Ishikawa (cell line): ENCODE measurements at regions not wholly inside any gene's neighbourhood (a gene's known extent, or its start where the extent isn't known, plus 50 kb on each side); places are given as distances from the start of the nearest gene placed in this dataset.

ENCODE experiments used
- CEBPB ChIP-seq: IDR thresholded peaks from 2 replicates; pipeline ENCODE4 v1.6.1; 2012
- EGR1 ChIP-seq: IDR thresholded peaks from 2 replicates; pipeline ENCODE4 v1.6.1; 2012
- EP300 ChIP-seq: IDR thresholded peaks from 2 replicates; pipeline ENCODE4 v1.6.1; 2012; ENCODE audit warnings: borderline replicate concordance
- FOXM1 ChIP-seq: IDR thresholded peaks from 2 replicates; pipeline ENCODE4 v1.6.1; 2012; ENCODE audit warnings: low read depth, borderline replicate concordance
- MAX ChIP-seq: IDR thresholded peaks from 2 replicates; pipeline ENCODE4 v1.6.1; 2012
- NFIC ChIP-seq: IDR thresholded peaks from 2 replicates; pipeline ENCODE4 v1.6.1; 2012
- RAD21 ChIP-seq: IDR thresholded peaks from 2 replicates; pipeline ENCODE4 v1.6.1; 2012; ENCODE audit warnings: low read depth
- REST ChIP-seq: IDR thresholded peaks from 2 replicates; pipeline ENCODE4 v1.6.1; 2012; ENCODE audit warnings: low read depth, mild to moderate bottlenecking
- TAF1 ChIP-seq: IDR thresholded peaks from 2 replicates; pipeline ENCODE4 v1.6.1; 2012; ENCODE audit warnings: low read depth, mild to moderate bottlenecking
- TCF12 ChIP-seq: IDR thresholded peaks from 2 replicates; pipeline ENCODE4 v1.6.1; 2012; ENCODE audit warnings: low read depth
- TEAD4 ChIP-seq: IDR thresholded peaks from 2 replicates; pipeline ENCODE4 v1.6.1; 2012
- USF1 ChIP-seq: IDR thresholded peaks from 2 replicates; pipeline ENCODE4 v1.6.1; 2012
- YY1 ChIP-seq: IDR thresholded peaks from 2 replicates; pipeline ENCODE4 v1.6.1; 2012; ENCODE audit warnings: low read depth

GRCh38 chr1:60581455-60582220, 500.7 kb upstream of the NFIA start:
- TF ChIP-seq RAD21 (no peak), TAF1 (no peak), EP300 (no peak), TEAD4 (no peak), YY1 (no peak), USF1 (no peak), MAX (no peak), TCF12 (no peak), REST (no peak), FOXM1 (no peak), NFIC (no peak), CEBPB (no peak), EGR1 (no peak)
